ENCODE measurements at regions not wholly inside any gene's neighbourhood (a gene's known extent, or its start where the extent isn't known, plus 50 kb on each side); places are given as distances from the start of the nearest gene placed in this dataset.
"Not testable (repeated sequence)": the region's sequence is repeated elsewhere in the genome, so short reads cannot be mapped to it uniquely, and the experiment has no call there.

DNA sequence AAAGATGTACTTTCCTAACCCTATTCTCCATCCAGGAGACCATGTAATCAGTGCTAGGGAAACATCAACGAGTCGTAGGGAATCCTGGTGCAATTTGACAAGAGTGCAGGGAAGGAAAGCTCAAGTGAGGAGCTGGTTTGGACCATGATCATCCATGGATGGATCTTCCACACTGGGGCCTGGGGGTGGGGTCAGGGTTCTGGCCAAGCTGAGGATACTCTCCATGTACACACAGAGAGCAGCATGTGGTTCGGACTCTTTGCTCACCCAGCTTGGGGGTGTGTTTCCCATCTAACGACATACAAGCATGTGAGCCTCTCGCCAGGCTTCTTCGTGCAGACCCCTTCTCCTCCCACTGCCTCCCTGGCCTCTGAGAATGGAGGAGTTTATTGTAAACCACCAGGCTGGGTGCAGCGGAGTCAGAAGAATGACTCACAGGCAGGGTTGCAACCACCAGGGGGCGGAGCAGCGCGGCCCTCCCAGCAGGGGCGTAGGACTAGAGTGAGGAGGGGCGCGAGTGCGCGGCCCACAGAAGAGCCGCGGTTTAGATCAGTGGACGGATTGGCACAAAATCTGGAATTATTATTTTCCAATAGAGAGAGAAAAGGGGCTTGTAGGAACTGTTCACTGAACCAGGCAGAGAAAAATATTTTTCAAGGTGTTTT, 530.0 kb upstream of the B3GAT1 start:
- peak; percentile 13 for DNase-seq

DNA sequence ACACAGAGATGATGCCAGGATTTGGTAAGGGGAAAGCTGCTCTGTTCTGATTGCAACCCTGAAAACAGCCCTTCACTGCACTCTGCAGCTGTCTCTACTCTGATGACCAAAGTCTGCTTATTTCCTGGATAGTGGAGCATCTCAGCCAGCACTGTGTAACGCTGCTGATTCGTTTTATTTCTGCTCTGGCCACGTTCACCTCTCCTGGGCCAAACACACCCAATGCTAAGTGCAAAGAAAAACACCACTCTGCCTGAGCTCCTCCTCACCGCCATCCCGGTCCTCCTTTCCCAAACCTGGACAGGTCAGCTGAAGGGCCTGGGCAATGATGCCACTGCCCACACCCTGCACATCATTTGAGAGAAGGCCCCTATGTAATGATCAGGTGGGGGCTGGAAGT, 529.3 kb upstream of the B3GAT1 start:
- no peak for DNase-seq

DNA sequence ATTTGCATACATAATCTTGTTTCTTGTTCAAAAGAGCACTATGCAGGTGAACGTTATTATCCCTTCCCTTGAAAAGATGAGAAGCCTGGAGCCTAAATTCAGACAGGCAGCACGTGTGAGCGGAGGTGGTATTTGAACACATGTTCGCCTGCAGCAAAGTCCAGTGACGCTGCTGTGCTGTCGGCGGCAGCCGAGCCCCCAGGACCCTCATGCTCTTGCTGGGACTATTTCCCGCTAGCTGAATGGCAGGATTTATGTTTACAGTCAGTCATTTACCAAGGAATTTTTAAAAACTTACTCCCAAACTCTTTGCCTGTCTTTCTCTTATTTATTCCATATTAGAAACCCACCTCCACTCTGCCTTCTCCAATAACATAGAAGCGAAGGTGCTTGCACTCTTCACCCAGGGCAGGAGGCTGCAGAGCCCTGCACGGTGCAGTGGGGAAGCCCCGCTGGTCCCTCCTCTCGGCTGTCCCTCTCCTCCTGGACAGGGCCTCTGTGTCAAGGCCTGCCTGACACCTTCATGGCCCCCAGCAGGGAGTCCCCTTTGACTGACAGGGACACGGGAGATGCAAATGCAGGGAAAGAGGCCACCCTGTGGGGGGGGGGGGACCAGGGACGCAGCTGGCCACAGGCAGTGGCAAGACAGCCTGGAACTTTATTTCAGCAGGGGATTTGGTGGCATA, 528.5 kb upstream of the B3GAT1 start:
- DNase-seq = no peak

DNA sequence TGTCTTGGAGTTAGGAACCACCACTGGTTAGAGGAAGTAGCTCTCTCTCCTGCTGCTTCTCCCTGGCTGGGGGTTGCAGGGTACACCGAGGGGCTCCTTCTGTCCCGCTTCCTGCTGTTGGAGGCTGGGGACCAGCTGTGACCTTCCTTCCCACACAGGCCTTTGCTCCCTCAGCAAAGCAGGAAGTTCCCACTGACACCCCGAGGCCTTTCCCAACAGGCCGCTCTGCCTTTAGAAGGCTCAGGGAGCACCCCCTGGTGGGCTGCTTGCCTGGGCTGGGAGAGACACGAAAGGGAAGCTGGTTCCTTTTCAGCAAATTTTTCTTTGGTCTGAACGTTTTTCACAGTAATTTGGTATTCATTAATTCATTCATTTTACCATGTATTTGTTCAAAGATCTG, 527.9 kb upstream of the B3GAT1 start:
- DNase-seq = no peak

DNA sequence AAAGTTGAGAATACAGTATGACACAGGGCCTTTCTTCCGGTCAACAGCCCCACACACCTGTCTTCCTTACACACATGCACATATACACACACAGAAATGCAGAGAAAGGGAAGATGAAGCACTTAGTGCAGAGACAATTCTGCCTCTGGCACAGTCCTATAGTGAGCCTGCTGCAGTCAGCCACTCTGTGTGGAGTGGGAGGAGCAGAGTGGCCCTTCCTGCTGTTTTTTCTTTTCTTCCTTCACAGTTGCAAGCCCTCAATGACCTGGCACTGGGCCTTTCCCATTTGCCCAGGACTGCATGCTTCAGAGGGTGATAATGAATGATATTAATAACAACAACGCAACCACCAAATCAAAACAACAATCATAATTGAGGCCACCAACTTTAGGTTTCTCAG, 527.0 kb upstream of the B3GAT1 start:
- no peak for DNase-seq

DNA sequence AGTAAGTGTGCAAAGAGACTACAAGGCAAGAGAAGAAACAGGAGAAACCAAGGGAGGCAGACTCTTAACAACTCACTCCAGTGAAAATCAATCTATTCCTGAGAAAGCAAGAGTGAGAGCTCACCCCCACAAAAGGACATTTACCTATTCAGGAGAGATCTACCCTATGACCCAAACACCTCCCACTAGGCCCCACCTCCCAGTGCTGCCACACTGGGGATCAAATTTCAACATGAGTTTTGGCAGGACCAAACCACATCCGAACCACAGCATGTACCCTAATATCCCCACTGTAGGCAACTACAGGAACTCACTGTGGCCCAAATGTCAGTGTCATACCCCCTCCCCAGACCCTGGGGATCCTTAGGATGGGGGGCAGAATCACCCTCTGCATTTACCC, 526.2 kb upstream of the B3GAT1 start:
- DNase-seq = no peak

DNA sequence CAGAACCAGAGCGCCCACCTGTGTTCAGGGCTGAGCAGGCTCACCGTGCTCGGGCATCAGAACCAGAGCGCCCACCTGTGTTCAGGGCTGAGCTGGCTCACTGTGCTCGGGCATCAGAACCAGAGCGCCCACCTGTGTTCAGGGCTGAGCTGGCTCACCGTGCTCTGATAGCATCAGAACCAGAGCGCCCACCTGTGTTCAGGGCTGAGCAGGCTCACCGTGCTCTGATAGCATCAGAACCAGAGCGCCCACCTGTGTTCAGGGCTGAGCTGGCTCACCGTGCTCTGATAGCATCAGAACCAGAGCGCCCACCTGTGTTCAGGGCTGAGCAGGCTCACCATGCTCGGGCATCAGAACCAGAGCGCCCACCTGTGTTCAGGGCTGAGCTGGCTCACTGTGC, 525.2 kb upstream of the B3GAT1 start:
- not testable (repeated sequence) for DNase-seq

DNA sequence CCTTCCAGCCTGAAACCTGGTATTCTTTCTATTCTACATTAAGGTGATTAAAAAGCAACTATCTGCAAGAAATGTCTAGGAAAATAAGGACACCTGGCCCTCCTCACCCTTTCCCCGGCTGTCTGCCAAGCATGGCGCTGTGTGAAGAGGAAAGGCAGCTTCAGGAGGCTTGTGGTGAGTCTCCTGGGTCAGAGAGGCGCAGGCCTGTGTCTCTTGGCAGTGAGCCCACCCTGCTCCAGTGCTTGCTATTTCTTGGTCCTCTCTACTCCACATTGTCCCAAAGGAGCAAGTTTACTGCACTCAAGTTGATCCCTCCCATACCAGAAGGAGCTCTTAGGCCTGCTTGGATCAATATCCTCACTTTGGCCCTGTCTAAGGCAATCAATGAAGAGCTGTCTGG, 520.7 kb upstream of the B3GAT1 start:
- no peak for DNase-seq

DNA sequence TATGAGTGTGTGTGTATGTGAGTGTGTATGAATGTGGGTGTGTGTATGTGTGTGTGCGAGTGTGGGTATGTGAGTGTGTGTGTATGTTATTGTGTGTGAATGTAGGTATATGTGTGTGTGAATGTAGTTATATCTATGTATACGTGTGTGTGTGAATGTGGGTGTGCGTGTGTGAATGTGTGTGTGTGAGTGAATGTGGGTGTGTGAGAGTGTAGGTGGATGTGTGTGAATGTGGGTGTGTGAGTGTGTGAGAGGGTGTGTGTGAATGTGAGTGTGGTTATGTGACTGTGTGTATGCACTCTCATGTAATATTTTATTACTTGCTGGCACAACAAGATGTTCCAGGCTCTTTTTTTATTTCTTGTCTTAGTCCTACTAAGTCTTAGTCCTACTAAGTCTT, 513.4 kb upstream of the B3GAT1 start:
- DNase-seq = no peak

DNA sequence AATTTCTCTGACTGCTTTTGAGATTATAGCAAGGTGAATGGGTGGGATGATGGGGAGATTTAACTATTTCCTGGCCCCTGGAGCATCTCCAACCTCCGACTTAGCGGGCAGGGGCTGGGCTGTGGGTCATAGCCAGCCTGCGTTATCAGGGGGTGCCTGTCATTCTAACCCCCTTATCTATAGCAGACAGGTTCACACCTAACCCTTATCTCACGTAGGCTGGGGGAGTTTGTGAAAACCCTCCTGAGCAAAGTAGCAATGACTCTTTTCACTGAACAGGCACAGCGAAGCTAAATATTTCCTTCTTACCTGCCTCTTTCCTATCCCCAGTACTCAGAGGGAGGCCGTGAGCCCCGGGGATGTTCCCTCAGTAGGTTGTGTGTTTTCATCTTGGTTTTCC, 511.4 kb upstream of the B3GAT1 start:
- no peak for DNase-seq

DNA sequence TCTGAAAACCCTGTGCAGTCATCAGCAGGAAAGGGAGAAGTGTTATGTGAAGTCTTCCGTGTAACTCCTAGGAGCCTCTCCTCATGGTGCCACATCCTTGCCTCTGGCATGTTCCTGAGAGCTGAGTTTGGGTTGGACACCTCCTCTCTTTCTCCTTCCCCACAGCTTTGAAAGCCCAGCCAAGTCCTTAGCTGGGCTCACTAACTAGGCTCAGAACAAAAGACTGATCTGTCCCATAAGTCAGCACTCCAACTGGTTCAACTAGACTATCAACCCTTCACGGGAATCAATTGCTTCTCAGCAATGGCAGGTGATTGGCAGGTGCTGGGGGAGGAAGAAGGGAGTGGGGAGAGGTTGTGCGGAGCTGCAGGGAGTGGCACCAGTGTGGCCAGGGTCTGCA, 509.9 kb upstream of the B3GAT1 start:
- no peak for DNase-seq

DNA sequence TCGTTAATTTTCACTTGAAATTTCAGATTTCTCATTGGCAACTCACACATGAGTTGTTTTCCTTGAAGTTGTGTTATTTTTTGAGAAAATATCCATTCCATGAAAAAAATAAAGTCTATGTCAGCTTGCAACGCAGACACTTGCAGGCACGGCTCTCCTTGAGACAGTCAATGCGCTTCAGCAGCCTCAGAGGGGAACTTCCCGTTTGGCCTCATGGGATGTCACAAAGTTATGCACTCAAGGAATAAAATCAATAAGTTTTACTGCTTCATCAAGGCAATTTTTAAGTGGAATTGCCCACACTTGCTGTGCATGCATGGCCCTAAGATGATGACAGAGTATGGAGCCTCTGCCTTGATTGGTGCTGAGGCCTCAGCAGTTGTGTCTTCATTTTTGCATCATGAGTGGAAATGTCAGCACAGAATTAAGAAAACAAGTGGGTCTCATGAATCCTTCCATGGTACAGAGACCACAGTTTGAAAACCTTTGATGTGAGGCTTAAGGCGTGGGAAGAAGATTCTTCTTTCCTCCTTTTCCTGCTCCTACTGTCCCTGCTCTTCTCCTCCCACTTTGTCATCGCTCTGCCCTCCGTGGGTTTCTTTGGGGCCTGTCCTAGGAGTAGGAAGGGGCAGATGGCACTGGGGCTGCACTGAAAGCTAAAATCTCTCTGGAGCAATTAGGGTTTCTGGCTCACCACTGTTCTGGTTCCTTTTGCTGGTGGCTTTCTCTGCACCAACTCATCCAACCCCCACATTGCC, 509.0 kb upstream of the B3GAT1 start:
- no peak for DNase-seq

DNA sequence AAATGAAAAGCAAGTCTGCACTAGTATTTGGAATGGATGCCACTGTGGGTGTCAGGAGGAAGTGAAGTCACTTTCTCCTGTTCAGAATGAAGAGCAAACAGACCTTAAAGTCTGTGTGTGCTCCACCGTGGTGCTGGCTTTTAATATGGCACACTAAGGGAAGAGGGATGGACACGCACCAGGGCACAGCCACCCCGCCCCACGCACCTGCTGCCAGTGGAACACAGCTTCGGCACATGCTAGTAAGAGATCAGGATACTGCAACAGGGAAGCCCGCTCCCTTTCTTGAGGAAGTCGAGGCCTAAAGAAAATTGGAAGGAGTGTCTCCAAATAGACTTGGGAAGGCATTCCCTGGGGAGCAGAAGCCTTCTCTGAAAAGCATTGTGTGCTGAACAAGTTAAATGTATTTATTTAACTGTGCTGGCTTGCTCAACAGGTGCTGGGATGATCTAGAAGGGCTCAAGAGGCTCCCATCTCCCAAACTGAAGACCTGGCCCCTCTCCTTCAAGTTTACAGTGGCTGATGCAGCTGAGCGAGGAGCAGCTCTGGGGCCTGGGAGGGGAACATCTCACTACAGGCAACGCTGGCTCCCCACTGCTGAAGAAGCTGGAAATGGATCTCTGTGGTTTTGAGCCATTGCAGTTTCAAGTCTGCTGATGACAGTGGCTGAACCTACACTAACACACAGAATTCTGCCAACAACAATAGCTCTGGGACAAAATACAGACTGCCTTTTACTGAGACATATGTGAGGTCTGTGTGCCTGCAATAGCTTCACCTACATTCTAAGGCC, 504.6 kb upstream of the B3GAT1 start:
- DNase-seq = no peak

DNA sequence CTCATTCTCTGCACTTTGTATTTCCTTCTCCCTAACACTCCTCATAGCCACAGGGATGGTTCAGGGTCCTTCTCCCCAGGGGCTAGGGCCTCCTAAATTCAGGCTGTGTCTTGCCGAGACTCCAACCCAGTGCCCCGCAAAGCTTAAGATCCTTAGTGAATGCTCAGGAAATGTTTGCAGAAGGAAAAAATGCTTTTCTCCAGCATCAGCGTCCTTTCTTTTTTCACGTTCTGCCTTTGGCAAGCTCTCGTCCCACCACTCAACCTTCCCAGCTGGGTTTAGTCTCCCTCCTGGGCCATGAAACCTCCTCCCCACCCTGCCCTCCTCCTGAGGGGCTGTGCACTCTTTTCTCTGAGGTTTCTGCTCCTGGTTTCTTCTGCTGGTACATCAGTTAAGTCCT, 503.8 kb upstream of the B3GAT1 start:
- no peak for DNase-seq

DNA sequence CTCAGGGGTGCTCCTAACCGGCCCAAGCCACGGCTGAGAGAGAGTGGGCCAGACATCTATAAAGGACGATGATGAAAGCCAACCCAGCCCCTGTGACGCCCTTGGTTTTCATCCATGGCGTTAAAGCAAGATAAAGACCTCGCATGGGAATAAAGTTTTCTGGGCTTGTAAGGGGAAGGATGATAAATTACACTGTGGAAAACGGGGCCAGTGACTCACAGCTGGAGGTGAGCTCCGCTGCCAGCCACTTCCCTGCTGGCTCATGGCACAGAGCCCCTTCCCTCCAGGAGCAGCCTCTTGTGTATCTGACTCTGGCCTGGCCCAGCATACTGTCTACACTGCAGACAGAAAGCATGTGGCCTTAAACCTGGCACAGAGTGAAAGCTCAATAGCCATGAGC, 503.2 kb upstream of the B3GAT1 start:
- no peak for DNase-seq

DNA sequence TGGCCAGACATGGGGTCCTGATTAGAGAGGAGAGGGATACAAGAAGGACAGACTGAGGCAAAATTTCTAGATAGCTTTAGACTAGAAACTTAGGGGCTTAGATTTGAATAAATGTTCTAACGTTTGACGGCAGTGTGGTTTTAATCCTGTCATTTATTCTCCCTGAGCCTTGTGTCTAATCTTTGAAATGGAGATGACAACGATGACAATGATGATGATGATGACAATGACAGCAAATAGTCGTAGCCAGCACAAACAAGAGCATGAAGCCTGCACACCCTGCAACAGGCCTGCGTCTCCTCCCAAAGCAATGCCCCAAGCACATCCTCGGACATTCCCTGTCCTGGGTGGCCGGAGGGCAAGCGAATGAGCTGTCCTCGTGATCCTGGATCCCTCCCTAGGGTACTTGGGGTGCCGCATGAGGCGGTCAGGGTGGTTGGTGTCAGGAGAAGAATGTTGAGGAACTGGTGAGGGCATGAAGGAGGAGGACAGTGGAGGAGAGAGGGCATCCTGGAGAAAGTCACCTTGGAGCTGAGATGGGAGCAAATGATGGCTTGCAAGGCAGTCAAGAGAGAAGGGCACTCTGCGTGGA, 502.1 kb upstream of the B3GAT1 start:
- DNase-seq = no peak

DNA sequence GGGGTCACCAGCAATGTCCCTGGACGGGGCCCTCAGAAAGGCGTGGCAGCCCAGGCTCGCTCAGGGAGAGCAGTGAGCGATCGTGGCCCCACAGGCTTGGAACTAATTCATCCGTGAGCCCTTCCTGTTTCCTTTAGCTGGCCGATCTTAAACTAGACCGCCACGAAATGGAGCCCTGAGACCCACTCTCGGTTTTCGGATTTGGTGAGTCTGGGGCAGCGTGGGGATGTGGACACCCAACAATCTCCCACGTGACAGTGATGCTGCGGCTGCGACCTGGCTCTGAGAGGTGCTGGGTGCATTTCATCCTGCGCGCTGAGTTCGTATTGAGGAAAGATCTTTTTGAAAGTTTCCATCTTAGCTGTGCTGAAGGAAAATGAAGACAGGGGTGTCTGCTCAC, 501.3 kb upstream of the B3GAT1 start:
- DNase-seq = no peak

DNA sequence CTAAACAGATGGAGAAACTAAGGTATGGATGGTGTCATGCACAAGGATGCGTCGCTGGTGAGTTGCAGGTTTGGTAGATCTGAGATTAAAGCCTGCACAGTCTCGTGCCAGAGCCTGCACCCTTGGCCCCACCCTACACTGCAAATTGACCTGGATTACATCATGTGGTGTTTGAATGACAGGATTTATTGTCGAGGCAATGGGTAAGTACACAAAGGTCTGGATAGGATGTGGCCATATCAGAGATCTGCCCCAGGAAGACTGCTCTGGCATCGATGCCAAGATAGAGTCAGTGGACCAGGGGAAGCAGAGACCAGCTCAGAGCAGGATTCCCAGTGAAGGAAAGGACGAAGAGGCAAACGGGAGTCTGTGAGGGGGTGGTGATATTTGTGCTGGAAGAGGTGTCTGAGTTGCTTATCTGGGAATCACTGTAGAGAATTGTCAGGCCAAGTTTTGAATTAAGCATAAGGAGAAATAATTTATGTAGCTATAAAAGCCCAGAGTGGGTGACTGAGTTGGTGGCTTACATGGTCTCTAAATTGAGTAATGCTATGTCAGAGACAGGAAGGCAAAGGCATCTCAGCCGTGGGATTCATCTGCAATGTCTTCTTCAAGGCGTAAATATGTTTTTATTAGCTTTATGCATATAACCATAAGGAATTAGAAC, 499.6 kb upstream of the B3GAT1 start:
- DNase-seq = no peak

DNA sequence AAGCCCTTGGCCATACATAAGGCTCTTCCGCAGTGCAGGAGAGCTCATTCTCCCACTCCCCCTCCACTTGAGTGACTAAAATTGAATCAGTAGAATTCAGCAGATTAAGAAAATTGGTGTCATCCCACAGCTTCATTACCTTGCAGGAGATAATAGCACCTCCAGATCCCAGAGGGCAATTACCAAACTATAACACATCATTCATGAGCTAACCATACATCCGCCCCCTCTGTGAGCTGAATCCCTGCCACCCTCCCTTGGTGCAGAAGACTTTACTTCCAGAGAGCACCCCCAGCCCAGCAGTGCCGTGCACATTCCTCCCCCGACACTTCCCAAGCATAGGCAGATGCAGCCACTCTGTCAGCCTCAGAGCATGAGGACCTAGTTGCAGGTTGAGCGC, 496.5 kb upstream of the B3GAT1 start:
- DNase-seq = no peak

DNA sequence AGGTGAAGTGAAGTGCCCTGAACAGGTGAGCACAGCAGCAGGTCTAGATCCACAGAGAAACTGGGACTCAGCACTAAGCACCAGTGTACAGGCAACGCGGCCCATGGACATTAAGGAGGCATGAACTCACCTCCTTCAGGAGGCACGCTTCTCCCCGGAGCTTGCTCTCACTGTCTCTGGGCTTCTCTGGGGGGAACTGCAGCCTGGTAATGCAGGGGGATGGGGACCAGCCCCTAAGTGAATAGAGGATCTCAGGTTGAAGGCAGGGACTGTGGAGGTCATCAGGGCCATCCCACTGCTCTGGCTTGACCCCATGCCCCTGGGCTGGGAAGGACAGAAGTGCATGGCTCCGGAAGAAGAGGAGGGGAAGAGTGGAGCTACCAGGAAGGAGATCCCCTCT, 495.6 kb upstream of the B3GAT1 start:
- no peak for DNase-seq

DNA sequence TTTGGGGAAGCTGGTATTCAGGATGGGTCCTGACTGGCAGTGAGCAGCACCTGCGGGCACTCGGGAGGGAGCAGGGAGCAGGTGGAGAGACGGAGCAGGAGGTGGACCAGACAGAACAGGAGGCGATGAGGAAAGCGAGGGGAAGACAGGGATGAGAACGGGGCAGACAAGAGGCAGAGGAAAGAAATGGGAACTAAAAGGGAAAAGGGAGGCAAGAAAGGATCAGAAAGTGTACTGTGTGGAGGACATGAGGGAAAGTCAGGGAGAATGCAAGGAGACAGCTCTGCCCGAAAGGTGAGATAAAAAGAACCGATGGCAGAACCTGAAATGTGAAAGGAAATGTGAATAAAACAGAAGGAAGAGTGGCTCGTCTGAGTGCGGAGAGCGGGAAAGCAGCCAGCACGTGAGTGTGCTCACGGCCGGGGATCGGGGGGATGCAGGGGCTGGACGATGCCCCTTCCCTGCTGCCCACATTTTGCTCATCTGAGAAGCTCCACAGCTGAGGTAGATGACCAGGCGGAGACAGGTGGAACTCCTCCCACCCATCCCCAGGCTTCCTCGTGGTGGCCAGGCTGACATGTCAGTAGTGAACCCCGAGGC, 494.4 kb upstream of the B3GAT1 start:
- DNase-seq = no peak

DNA sequence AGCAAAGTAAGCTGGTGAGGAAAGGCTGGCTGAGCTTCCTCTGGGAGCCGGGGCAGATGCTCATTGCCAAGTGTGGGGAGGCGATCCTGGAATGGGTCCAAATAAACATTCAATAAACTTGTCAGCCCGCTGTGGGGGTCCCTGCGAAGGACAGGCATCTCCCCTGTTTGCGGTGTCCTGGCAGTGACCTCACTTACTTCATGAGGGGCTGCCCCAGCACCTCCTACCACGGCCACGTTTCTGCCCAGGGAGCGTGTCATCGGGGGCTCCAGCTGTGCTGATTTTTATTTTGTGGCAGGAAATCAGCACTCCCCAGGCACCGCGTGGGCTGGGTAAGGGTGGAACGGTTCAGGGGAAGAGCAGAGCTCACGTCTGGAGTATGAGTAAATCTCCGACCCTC, 493.9 kb upstream of the B3GAT1 start:
- no peak for DNase-seq
